ENCODE measurements at regions not wholly inside any gene's neighbourhood (a gene's known extent, or its start where the extent isn't known, plus 50 kb on each side); places are given as distances from the start of the nearest gene placed in this dataset.

- WGBS: 88% methylated on average over 4 of the region's 4 CpGs
- no peak overlapping the region for H3K4me3 ChIP-seq
- intact Hi-C loops (cut with DNase I): no loop called here
- H3K27ac ChIP-seq (replicated peaks in 1 of 4): no peak overlapping the region
- no peak for DNase-seq (ENCODE audit: extremely low spot score)
- H3K27me3 ChIP-seq: no peaks in the 10 kb centered on the region
- H3K4me1 ChIP-seq: no peaks in the 10 kb centered on the region
- TF ChIP-seq POLR2A (IDR thresholded peaks at IDR 0.05; ENCODE audit: low read depth) (no peak), EP300 (IDR thresholded peaks at IDR 0.05) (no peak), POLR2AphosphoS5 (IDR thresholded peaks at IDR 0.05) (no peak)
- TF ChIP-seq, protein P1, sequence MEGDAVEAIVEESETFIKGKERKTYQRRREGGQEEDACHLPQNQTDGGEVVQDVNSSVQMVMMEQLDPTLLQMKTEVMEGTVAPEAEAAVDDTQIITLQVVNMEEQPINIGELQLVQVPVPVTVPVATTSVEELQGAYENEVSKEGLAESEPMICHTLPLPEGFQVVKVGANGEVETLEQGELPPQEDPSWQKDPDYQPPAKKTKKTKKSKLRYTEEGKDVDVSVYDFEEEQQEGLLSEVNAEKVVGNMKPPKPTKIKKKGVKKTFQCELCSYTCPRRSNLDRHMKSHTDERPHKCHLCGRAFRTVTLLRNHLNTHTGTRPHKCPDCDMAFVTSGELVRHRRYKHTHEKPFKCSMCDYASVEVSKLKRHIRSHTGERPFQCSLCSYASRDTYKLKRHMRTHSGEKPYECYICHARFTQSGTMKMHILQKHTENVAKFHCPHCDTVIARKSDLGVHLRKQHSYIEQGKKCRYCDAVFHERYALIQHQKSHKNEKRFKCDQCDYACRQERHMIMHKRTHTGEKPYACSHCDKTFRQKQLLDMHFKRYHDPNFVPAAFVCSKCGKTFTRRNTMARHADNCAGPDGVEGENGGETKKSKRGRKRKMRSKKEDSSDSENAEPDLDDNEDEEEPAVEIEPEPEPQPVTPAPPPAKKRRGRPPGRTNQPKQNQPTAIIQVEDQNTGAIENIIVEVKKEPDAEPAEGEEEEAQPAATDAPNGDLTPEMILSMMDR (IDR thresholded peaks at IDR 0.05): no peak
- no peaks in the 10 kb centered on the region for H3K9me3 ChIP-seq
- no peaks in the 10 kb centered on the region for H3K36me3 ChIP-seq
Measured at GRCh38 chr6:15044146-15044882, 201.6 kb upstream of the JARID2 start.

DNA sequence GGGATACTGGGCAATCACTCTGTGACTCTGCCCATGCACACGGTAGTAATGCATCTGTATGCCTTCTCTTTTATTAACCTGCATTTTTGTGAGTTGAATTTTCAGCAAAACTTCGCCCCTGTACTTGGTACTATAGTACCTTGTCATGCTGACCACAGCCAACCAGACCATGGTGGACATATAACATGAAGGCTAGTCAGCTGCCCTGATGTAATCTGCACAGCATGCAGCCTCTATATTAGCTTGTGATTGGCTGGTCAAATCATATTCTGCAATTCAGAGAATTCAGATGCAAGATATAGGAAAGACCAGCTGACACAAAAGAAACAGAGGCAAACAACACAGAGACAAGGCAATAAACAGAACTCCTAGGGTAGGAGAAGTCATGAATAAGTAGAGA lies 200.9 kb upstream of the JARID2 start:
- intact Hi-C loops (cut with DNase I): no loop called here
- TF ChIP-seq, protein P1 (IDR thresholded peaks at IDR 0.05): no peak
- no peak for TF ChIP-seq POLR2AphosphoS5 (IDR thresholded peaks at IDR 0.05)
- no peak for TF ChIP-seq POLR2A (IDR thresholded peaks at IDR 0.05; ENCODE audit: low read depth)
- TF ChIP-seq EP300 (IDR thresholded peaks at IDR 0.05): no peak
- H3K36me3 ChIP-seq: no peaks in the 10 kb centered on the region
- no peaks in the 10 kb centered on the region for H3K9me3 ChIP-seq
- H3K4me3 ChIP-seq: no peak overlapping the region
- no peak for DNase-seq (ENCODE audit: extremely low spot score)
- H3K4me1 ChIP-seq: no peaks in the 10 kb centered on the region
- H3K27ac ChIP-seq (replicated peaks in 1 of 4): no peak overlapping the region
- H3K27me3 ChIP-seq: no peaks in the 10 kb centered on the region
- 89% methylated on average over 2 of the region's 2 CpGs for WGBS

- intact Hi-C loops (cut with DNase I): no loop called here
- H3K4me1 ChIP-seq: no peaks in the 10 kb centered on the region
- no peaks in the 10 kb centered on the region for H3K9me3 ChIP-seq
- DNase-seq (ENCODE audit: extremely low spot score): no peak
- TF ChIP-seq POLR2A (IDR thresholded peaks at IDR 0.05; ENCODE audit: low read depth): no peak
- no peaks in the 10 kb centered on the region for H3K36me3 ChIP-seq
- no peak overlapping the region for H3K27ac ChIP-seq (replicated peaks in 1 of 4)
- 80% methylated on average over 4 of the region's 4 CpGs for whole genome bisulfite sequencing
- no peak overlapping the region for H3K4me3 ChIP-seq
- no peaks in the 10 kb centered on the region for H3K27me3 ChIP-seq
Measured at GRCh38 chr6:15046751-15047150, 199.1 kb upstream of the JARID2 start.

GRCh38 chr6:15048367-15048766 lies 197.5 kb upstream of the JARID2 start:
- 88% methylated on average over 6 of the region's 6 CpGs for WGBS
- intact Hi-C loops (cut with DNase I): no loop called here
- TF ChIP-seq, protein P1 (IDR thresholded peaks at IDR 0.05): no peak
- TF ChIP-seq POLR2AphosphoS5 (IDR thresholded peaks at IDR 0.05): no peak
- TF ChIP-seq EP300 (IDR thresholded peaks at IDR 0.05): no peak
- no peak for TF ChIP-seq POLR2A (IDR thresholded peaks at IDR 0.05; ENCODE audit: low read depth)
- no peak for DNase-seq (ENCODE audit: extremely low spot score)
- H3K36me3 ChIP-seq: no peaks in the 10 kb centered on the region
- no peaks in the 10 kb centered on the region for H3K4me1 ChIP-seq
- no peak overlapping the region for H3K4me3 ChIP-seq
- H3K27me3 ChIP-seq: no peaks in the 10 kb centered on the region
- H3K27ac ChIP-seq (replicated peaks in 1 of 4): no peak overlapping the region
- H3K9me3 ChIP-seq: no peaks in the 10 kb centered on the region

GRCh38 chr6:15058200-15059061 lies 187.4 kb upstream of the JARID2 start:
- H3K4me1 ChIP-seq: peaks cover 0 to 8% (median 0%) of the 10 kb centered on the region in 4 donors
- no peak for DNase-seq (ENCODE audit: extremely low spot score)
- H3K27me3 ChIP-seq: no peaks in the 10 kb centered on the region
- H3K9me3 ChIP-seq: peaks cover 0 to 10% (median 4%) of the 10 kb centered on the region in 4 donors
- 85% methylated on average over 9 of the region's 9 CpGs for WGBS
- H3K4me3 ChIP-seq: no peak overlapping the region
- H3K27ac ChIP-seq (replicated peaks in 1 of 4): no peak overlapping the region
- TF ChIP-seq POLR2AphosphoS5 (IDR thresholded peaks at IDR 0.05) (no peak), EP300 (IDR thresholded peaks at IDR 0.05) (no peak), POLR2A (IDR thresholded peaks at IDR 0.05; ENCODE audit: low read depth) (no peak)
- TF ChIP-seq, protein P1 (IDR thresholded peaks at IDR 0.05): no peak
- intact Hi-C loops (cut with DNase I): no loop called here
- no peaks in the 10 kb centered on the region for H3K36me3 ChIP-seq
